H1 (cell line): ENCODE measurements at regions not wholly inside any gene's neighbourhood (a gene's known extent, or its start where the extent isn't known, plus 50 kb on each side); places are given as distances from the start of the nearest gene placed in this dataset.

Experiments
- CTCF ChIA-PET: fragments of 300-600 bp; sonication (Branson Sonifier 250); formaldehyde crosslinking; loops from one replicate; lab custom pipeline; 2021; ENCODE audit not compliant: partially characterized antibody; lab: Charles Lee
- POLR2A ChIA-PET: fragments of 300-600 bp; sonication (Branson Sonifier 250); formaldehyde crosslinking; loops from one replicate; lab custom pipeline; 2021; ENCODE audit warnings: inconsistent platforms; ENCODE audit not compliant: partially characterized antibody; lab: Charles Lee
- DNase-seq, 2 experiments: peaks; one replicate each; pipeline versions ENCODE4 v3.0.0 to v3.0.0-alpha.2; 2010 to 2022; ENCODE audit warnings: low spot score in 2 of 2, low read depth in 1 of 2, mixed read lengths in 1 of 2
- FAIRE-seq: peaks from 2 replicates; lab custom pipeline; 2011; peaks lifted over from hg19 to GRCh38; lab: Jason Lieb, UNC
- H2AFZ ChIP-seq: 2 replicates; pipeline ENCODE4 v1.8.1; 2012; ENCODE audit warnings: low read length, inconsistent platforms
- H2AK5ac ChIP-seq: 2 replicates; pipeline ENCODE4 v1.6.1; 2013; ENCODE audit warnings: low read depth, low read length
- H2BK120ac ChIP-seq: replicated peaks from 2 replicates; pipeline ENCODE3; 2013; ENCODE audit warnings: low read depth, low read length, inconsistent platforms
- H2BK12ac ChIP-seq: 2 replicates; pipeline ENCODE4 v1.6.1; 2013; ENCODE audit warnings: low read depth, low read length
- H2BK15ac ChIP-seq: 2 replicates; pipeline ENCODE4 v1.6.1; 2013; ENCODE audit warnings: low read length
- H2BK20ac ChIP-seq: 2 replicates; pipeline ENCODE4 v1.6.1; 2013; ENCODE audit warnings: low read length
- H2BK5ac ChIP-seq: 2 replicates; pipeline ENCODE4 v1.6.1; 2013; ENCODE audit warnings: low read depth, low read length
- H3K14ac ChIP-seq: 2 replicates; pipeline ENCODE4 v1.6.1; 2013; ENCODE audit warnings: inconsistent platforms; ENCODE audit not compliant: insufficient read length
- H3K18ac ChIP-seq: 2 replicates; pipeline ENCODE4 v1.6.1; 2013; ENCODE audit warnings: low read length; ENCODE audit errors: extremely low read depth
- H3K23ac ChIP-seq: 2 replicates; pipeline ENCODE4 v1.6.1; 2013; ENCODE audit warnings: inconsistent platforms; ENCODE audit not compliant: insufficient read length
- H3K23me2 ChIP-seq: 2 replicates; pipeline ENCODE4 v1.6.1; 2013; ENCODE audit warnings: low read depth, low read length
- H3K27ac ChIP-seq: 2 replicates; pipeline ENCODE4 v1.6.1; 2011; ENCODE audit warnings: low read depth, low read length, inconsistent platforms
- H3K27me3 ChIP-seq, 4 experiments: replicated peaks in 1 of 4; 1 replicate in 1 of 4; 2 replicates in 3 of 4; pipeline versions ENCODE4 v1.6.1 to v1.8.1; 2011 to 2013; ENCODE audit warnings: low read length in 3 of 4, mild to moderate bottlenecking in 3 of 4, inconsistent platforms in 2 of 4, mixed read lengths in 2 of 4, moderate library complexity in 1 of 4; ENCODE audit not compliant: control insufficient read depth in 3 of 4, insufficient read depth in 3 of 4; ENCODE audit errors: extremely low read depth in 1 of 4
- H3K36me3 ChIP-seq, 4 experiments: 2 replicates each; pipeline versions ENCODE4 v1.6.1 to v1.8.1; 2011 to 2013; ENCODE audit warnings: mild to moderate bottlenecking in 4 of 4, low read length in 3 of 4, moderate library complexity in 2 of 4, control low read depth in 1 of 4, inconsistent platforms in 1 of 4; ENCODE audit not compliant: insufficient read depth in 4 of 4, control insufficient read depth in 2 of 4
- H3K4ac ChIP-seq: replicated peaks from 2 replicates; pipeline ENCODE3; 2013; ENCODE audit warnings: low read length, low read depth, mixed read lengths, inconsistent platforms; ENCODE audit not compliant: insufficient read length
- H3K4me1 ChIP-seq, 4 experiments: replicated peaks in 1 of 4; 1 replicate in 1 of 4; 2 replicates in 3 of 4; pipeline versions ENCODE4 v1.6.1 to v1.8.1; 2011 to 2013; ENCODE audit warnings: low read length in 3 of 4, inconsistent platforms in 2 of 4, mixed read lengths in 1 of 4; ENCODE audit not compliant: insufficient read depth in 4 of 4, control insufficient read depth in 3 of 4
- H3K4me2 ChIP-seq, 2 experiments: 2 replicates each; pipeline versions ENCODE4 v1.6.1 to v1.8.1; 2011 to 2013; ENCODE audit warnings: low read depth in 2 of 2, low read length in 2 of 2, control low read depth in 1 of 2, inconsistent platforms in 1 of 2, mild to moderate bottlenecking in 1 of 2; ENCODE audit not compliant: insufficient read depth in 1 of 2
- H3K4me3 ChIP-seq, 4 experiments: fragments of 200-600, 300-600 bp in 1 of 4; sonication (generic), shearing (Covaris generic), sonication (Bioruptor Twin) in 1 of 4; 2 replicates each; pipeline versions ENCODE4 v1.5.1 to v1.8.1; 2011 to 2016; ENCODE audit warnings: low read length in 4 of 4, low read depth in 3 of 4, control low read depth in 2 of 4, inconsistent platforms in 2 of 4, mild to moderate bottlenecking in 2 of 4, mixed read lengths in 1 of 4, moderate library complexity in 1 of 4; ENCODE audit not compliant: insufficient read depth in 2 of 4; ENCODE audit errors: extremely low read depth in 1 of 4
- H3K56ac ChIP-seq: replicated peaks from 2 replicates; pipeline ENCODE3; 2013; ENCODE audit warnings: low read depth, mild to moderate bottlenecking, mixed read lengths, low read length, inconsistent platforms; ENCODE audit not compliant: insufficient read length
- H3K79me1 ChIP-seq: 2 replicates; pipeline ENCODE4 v1.6.1; 2013; ENCODE audit warnings: low read depth, low read length, control low read depth
- H3K79me2 ChIP-seq, 2 experiments: 2 replicates each; pipeline versions ENCODE4 v1.6.1 to v1.8.1; 2012 to 2013; ENCODE audit warnings: low read length in 2 of 2, mild to moderate bottlenecking in 2 of 2, inconsistent platforms in 1 of 2; ENCODE audit not compliant: insufficient read depth in 2 of 2, control insufficient read depth in 1 of 2
- H3K9ac ChIP-seq, 4 experiments: replicated peaks in 1 of 4; 1 replicate in 1 of 4; 2 replicates in 3 of 4; pipeline versions ENCODE4 v1.6.1 to v1.8.1; 2011 to 2013; ENCODE audit warnings: low read depth in 3 of 4, low read length in 3 of 4, control low read depth in 2 of 4, mild to moderate bottlenecking in 2 of 4, moderate library complexity in 2 of 4, inconsistent platforms in 1 of 4; ENCODE audit errors: extremely low read depth in 1 of 4
- H3K9me3 ChIP-seq, 2 experiments: 2 replicates each; pipeline versions ENCODE4 v1.6.1 to v1.8.1; 2012 to 2013; ENCODE audit warnings: mild to moderate bottlenecking in 2 of 2, moderate library complexity in 2 of 2, control low read depth in 1 of 2, inconsistent platforms in 1 of 2, low read depth in 1 of 2, low read length in 1 of 2, mixed read lengths in 1 of 2; ENCODE audit not compliant: insufficient read depth in 2 of 2
- H4K20me1 ChIP-seq, 2 experiments: replicated peaks in 1 of 2; 2 replicates each; pipeline versions ENCODE3 to v1.8.1; 2011 to 2013; ENCODE audit warnings: inconsistent platforms in 2 of 2, low read length in 2 of 2, mild to moderate bottlenecking in 1 of 2; ENCODE audit not compliant: insufficient read depth in 2 of 2, control insufficient read depth in 1 of 2
- H4K5ac ChIP-seq: 2 replicates; pipeline ENCODE4 v1.6.1; 2013; ENCODE audit warnings: low read length, low read depth, mixed read lengths, inconsistent platforms; ENCODE audit not compliant: insufficient read length
- H4K8ac ChIP-seq: 2 replicates; pipeline ENCODE4 v1.8.0; 2013; ENCODE audit warnings: mild to moderate bottlenecking, moderate library complexity, low read length, inconsistent platforms; ENCODE audit not compliant: insufficient read depth; ENCODE audit errors: extremely low read depth
- H4K91ac ChIP-seq: replicated peaks from 2 replicates; pipeline ENCODE3; 2013; ENCODE audit warnings: low read length, mixed read lengths, inconsistent platforms; ENCODE audit not compliant: insufficient read length
- E2F6 ChIP-seq: IDR thresholded peaks from 2 replicates; pipeline ENCODE4 v1.6.1; 2012; ENCODE audit warnings: inconsistent platforms
- GTF2F1 ChIP-seq: IDR thresholded peaks from 2 replicates; pipeline ENCODE4 v1.6.1; 2012; ENCODE audit warnings: low read depth, low read length, improper control_type of control experiment, borderline replicate concordance
- POLR2AphosphoS5 ChIP-seq: IDR thresholded peaks from 2 replicates; pipeline ENCODE4 v1.6.1; 2011; ENCODE audit warnings: low read depth, low read length
- RBBP5 ChIP-seq: IDR thresholded peaks from 2 replicates; pipeline ENCODE4 v1.7.1; 2012; ENCODE audit warnings: low read depth, mild to moderate bottlenecking, inconsistent platforms, low read length, moderate library complexity, borderline replicate concordance
- TBP ChIP-seq: IDR thresholded peaks from 2 replicates; pipeline ENCODE4 v1.6.1; 2011; ENCODE audit warnings: low read depth, low read length, improper control_type of control experiment
- WGBS, 2 experiments: shearing (Covaris generic) in 1 of 2; methylation state at CpG; one replicate each; pipeline versions ENCODE4 v1.1.6 to v1.1.7; 2013 to 2015; ENCODE audit warnings: low lambda C conversion rate in 2 of 2, mixed read lengths in 2 of 2, inconsistent platforms in 1 of 2, low coverage in 1 of 2, missing lambda C conversion rate in 1 of 2; ENCODE audit not compliant: insufficient replicate concordance in 2 of 2, insufficient coverage in 1 of 2, insufficient read length in 1 of 2; ENCODE audit errors: extremely low coverage in 1 of 2, missing lambda C conversion rate in 1 of 2; 5-methylcytosine and 5-hydroxymethylcytosine counted together

DNA sequence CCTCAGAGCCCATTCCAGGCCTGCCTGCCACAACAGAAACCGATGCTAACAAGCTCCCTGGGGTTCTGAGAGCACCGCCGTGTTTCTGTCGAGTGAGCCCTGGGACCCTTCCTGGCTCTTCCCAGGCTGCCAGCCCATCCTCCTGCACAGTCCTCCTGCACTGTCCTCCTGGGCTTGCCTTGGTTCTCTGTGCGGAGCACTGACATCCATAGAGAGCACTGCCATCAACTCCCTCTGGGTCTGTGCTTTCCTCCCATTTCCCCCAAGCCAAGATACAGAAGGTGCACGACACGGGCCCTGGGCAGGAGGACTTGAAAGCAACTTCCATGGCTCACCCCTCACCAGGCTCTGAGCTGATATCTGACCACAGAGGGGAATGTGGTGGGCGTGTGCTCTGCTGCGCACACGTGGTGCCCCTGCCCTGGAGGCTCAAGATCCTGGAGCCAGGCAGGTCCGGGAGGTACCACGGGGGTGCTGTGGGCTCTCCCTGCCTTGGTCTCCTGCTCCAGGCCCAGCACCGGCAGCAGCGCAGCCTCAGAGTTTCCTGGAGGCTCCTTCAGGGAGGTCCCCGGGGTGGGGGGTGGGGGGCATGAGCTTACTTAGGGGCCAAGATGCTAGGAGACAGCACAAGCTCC lies 304.2 kb downstream of the BRD1 start:
- no peak overlapping the region for H2AK5ac ChIP-seq
- no peak overlapping the region for H3K9ac ChIP-seq
- no peak overlapping the region for H2BK20ac ChIP-seq
- H3K79me2 ChIP-seq: no peaks in the 10 kb centered on the region; a peak in 1 of 4 replicates
- H3K4ac ChIP-seq: no peak overlapping the region
- no peak overlapping the region for H3K4me2 ChIP-seq
- FAIRE-seq: no peak
- no peak overlapping the region for H3K4me3 ChIP-seq
- no peaks in the 10 kb centered on the region for H3K27me3 ChIP-seq
- no peak overlapping the region for H3K27ac ChIP-seq
- peaks cover 0 to 12% (median 7%) of the 10 kb centered on the region in 4 experiments; a peak in 6 of 7 replicates for H3K4me1 ChIP-seq
- no peak for TF ChIP-seq TBP
- TF ChIP-seq GTF2F1: no peak
- TF ChIP-seq E2F6: no peak
- TF ChIP-seq POLR2AphosphoS5: no peak
- no peak for TF ChIP-seq RBBP5
- H3K23ac ChIP-seq: no peak overlapping the region
- H3K14ac ChIP-seq: no peak overlapping the region
- H2BK120ac ChIP-seq: no peak overlapping the region
- no peak overlapping the region for H4K5ac ChIP-seq
- no peak overlapping the region for H4K91ac ChIP-seq
- no peaks in the 10 kb centered on the region for H3K36me3 ChIP-seq
- H2BK5ac ChIP-seq: peak overlapping the region; percentile 44; the same call in 1 of the 2 replicates
- 0 out of 2 replicates have a peak, but pooled peaks cover 2% of the 10 kb centered on the region for H3K23me2 ChIP-seq
- WGBS, 2 experiments: 92% methylated on average over 14 of the region's 15 CpGs; no CpG with 5 or more reads in 1 of the 2 experiments
- 0 out of 4 replicates have a peak, but pooled peaks cover 0 to 3% of the 10 kb centered on the region in 2 experiments for H3K9me3 ChIP-seq
- H2AFZ ChIP-seq: no peak overlapping the region; the same call in 1 of the 2 replicates
- ChIA-PET CTCF (interaction anchor here (0.8 to 3.1 kb wide), 5 partner anchors 12 to 122 kb away, joined by 3 to 15 read pairs (median 3); no protein-coding TSS in a partner anchor), POLR2A (interaction anchor here (1.1 to 1.3 kb wide), 2 partner anchors 10 to 13 kb away, joined by 3 to 5 read pairs; no protein-coding TSS in a partner anchor)
- H4K20me1 ChIP-seq: peaks cover 0 to 2% of the 10 kb centered on the region in 2 experiments
- H3K79me1 ChIP-seq: no peaks in the 10 kb centered on the region; the same call in 1 of the 2 replicates
- peak overlapping the region; percentile 75; the same call in 1 of the 2 replicates for H2BK12ac ChIP-seq
- H3K56ac ChIP-seq: no peak overlapping the region
- H2BK15ac ChIP-seq: peak overlapping the region; percentile 81; the same call in 1 of the 2 replicates
- no peak for DNase-seq
- no peak overlapping the region; the same call in 1 of the 2 replicates for H3K18ac ChIP-seq
- no peak overlapping the region; the same call in 1 of the 2 replicates for H4K8ac ChIP-seq
